ENCODE measurements at regions not wholly inside any gene's neighbourhood (a gene's known extent, or its start where the extent isn't known, plus 50 kb on each side); places are given as distances from the start of the nearest gene placed in this dataset.

- TF ChIP-seq YY1 (IDR thresholded peaks at IDR 0.05; ENCODE audit: low read depth) = no peak
- TF ChIP-seq, protein P1, sequence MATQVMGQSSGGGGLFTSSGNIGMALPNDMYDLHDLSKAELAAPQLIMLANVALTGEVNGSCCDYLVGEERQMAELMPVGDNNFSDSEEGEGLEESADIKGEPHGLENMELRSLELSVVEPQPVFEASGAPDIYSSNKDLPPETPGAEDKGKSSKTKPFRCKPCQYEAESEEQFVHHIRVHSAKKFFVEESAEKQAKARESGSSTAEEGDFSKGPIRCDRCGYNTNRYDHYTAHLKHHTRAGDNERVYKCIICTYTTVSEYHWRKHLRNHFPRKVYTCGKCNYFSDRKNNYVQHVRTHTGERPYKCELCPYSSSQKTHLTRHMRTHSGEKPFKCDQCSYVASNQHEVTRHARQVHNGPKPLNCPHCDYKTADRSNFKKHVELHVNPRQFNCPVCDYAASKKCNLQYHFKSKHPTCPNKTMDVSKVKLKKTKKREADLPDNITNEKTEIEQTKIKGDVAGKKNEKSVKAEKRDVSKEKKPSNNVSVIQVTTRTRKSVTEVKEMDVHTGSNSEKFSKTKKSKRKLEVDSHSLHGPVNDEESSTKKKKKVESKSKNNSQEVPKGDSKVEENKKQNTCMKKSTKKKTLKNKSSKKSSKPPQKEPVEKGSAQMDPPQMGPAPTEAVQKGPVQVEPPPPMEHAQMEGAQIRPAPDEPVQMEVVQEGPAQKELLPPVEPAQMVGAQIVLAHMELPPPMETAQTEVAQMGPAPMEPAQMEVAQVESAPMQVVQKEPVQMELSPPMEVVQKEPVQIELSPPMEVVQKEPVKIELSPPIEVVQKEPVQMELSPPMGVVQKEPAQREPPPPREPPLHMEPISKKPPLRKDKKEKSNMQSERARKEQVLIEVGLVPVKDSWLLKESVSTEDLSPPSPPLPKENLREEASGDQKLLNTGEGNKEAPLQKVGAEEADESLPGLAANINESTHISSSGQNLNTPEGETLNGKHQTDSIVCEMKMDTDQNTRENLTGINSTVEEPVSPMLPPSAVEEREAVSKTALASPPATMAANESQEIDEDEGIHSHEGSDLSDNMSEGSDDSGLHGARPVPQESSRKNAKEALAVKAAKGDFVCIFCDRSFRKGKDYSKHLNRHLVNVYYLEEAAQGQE (IDR thresholded peaks at IDR 0.05; ENCODE audit: low read depth) = no peak
- no peak for TF ChIP-seq ZBTB7A (IDR thresholded peaks at IDR 0.05; ENCODE audit: low read depth)
- no peak for TF ChIP-seq NFIC (IDR thresholded peaks at IDR 0.05)
- no peak for TF ChIP-seq TAF1 (IDR thresholded peaks at IDR 0.05; ENCODE audit: low read depth)
- TF ChIP-seq EGR1 (IDR thresholded peaks at IDR 0.05) = no peak
- TF ChIP-seq TEAD4 (IDR thresholded peaks at IDR 0.05) = no peak
- TF ChIP-seq CREB1 (IDR thresholded peaks at IDR 0.05; ENCODE audit: low read depth) = no peak
- no peak for TF ChIP-seq RAD21 (IDR thresholded peaks at IDR 0.05; ENCODE audit: low read depth)
- no peak for TF ChIP-seq TCF12 (IDR thresholded peaks at IDR 0.05; ENCODE audit: low read depth)
- no peak for TF ChIP-seq MAX (IDR thresholded peaks at IDR 0.05)
- no peak for TF ChIP-seq CEBPB (IDR thresholded peaks at IDR 0.05)
Observed at GRCh38 chr15:99472416-99473145, 93.2 kb upstream of the MEF2A start.

Measured in Ishikawa (cell line).